ENCODE measurements at regions not wholly inside any gene's neighbourhood (a gene's known extent, or its start where the extent isn't known, plus 50 kb on each side); places are given as distances from the start of the nearest gene placed in this dataset.

DNA sequence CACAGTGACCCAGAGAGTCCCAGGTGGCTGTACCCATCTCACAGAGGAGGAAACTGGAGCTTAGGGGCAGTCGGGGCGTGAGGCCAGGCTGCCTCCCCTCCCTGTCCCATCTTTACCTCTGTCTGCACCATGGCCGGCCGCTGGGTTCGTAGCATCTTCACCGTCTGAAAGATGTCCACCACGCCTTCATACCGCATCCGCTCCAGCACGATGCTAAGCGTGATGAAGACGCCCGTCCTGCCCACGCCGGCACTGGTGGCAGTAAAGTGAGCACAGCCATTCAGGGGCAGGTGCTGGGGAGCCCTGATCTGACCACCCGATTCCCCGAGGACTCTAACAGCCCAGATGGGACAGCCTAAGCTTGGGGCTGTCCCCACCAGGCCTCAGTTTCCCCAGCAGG, 132.8 kb downstream of the PTPRS start:
- DNase-seq (no peak), ATAC-seq (ENCODE audit: low read depth) (no peak)
- CTCF ChIA-PET, result no interaction called here
- Histone ChIP-seq H3K27ac (ENCODE audit: low read length in 2 of 2) (no peak overlapping the region), H3K9me3 (ENCODE audit: control extremely low read depth in 1 of 3, control insufficient read depth in 2 of 3, insufficient read depth in 1 of 3, low read length in 2 of 3) (peaks cover 0 to 35% (median 4%) of the 10 kb centered on the region in 3 donors), H3K36me3 (replicated peaks in 1 of 2; ENCODE audit: control extremely low read depth in 1 of 2, control insufficient read depth in 1 of 2, extremely low read depth in 1 of 2, insufficient read depth in 2 of 2, low read length in 1 of 2) (no peaks in the 10 kb centered on the region), H3K9ac (ENCODE audit: low read length) (no peak overlapping the region), H3K4me2 (replicated peaks; ENCODE audit: low read depth, low read length, poor library complexity, severe bottlenecking) (no peak overlapping the region), H3K79me2 (ENCODE audit: control insufficient read depth, insufficient read depth, low read length) (no peaks in the 10 kb centered on the region), H3K4me3 (ENCODE audit: control extremely low read depth in 1 of 5, extremely low read depth in 1 of 5, insufficient read depth in 1 of 5, low read depth in 2 of 5, low read length in 4 of 5) (no peak overlapping the region), H3K27me3 (replicated peaks in 1 of 4; ENCODE audit: control extremely low read depth in 1 of 4, control insufficient read depth in 3 of 4, insufficient read depth in 4 of 4, low read length in 3 of 4) (no peaks in the 10 kb centered on the region), H3K4me1 (ENCODE audit: control insufficient read depth in 2 of 2, insufficient read depth in 2 of 2, low read length in 2 of 2) (peaks cover 0 to 20% of the 10 kb centered on the region in 2 donors), H2AFZ (ENCODE audit: insufficient read depth, low read depth, low read length, poor library complexity, severe bottlenecking) (no peak overlapping the region), H4K20me1 (ENCODE audit: control insufficient read depth, insufficient read depth, low read length, poor library complexity, severe bottlenecking) (no peaks in the 10 kb centered on the region)
- POLR2A ChIA-PET, result no interaction called here
- TF ChIP-seq EZH2 (IDR thresholded peaks at IDR 0.05; ENCODE audit: borderline replicate concordance, insufficient read depth, low read depth, low read length, poor library complexity, severe bottlenecking) (no peak), CTCF (IDR thresholded peaks at IDR 0.05) (no peak)
- Mint-ChIP-seq H3K4me1 (no peaks in the 10 kb centered on the region), H3K4me3 (no peak overlapping the region), H3K27ac (no peak overlapping the region), H3K27me3 (no peaks in the 10 kb centered on the region), H3K9me3 (ENCODE audit: insufficient read depth) (peaks cover 3% of the 10 kb centered on the region)
- intact Hi-C loops (cut with micrococcal nuclease), result no loop called here
- WGBS (ENCODE audit: insufficient coverage), result 94% methylated on average over 13 of the region's 17 CpGs

- POLR2A ChIA-PET, result interaction anchor here (0.5 kb wide), 1 partner anchor 513 kb away, joined by 6 read pairs; the partner anchor contains the start of genes CATSPERD and LONP1
- no peak for DNase-seq
- CTCF ChIA-PET, result no interaction called here
- Histone ChIP-seq H3K79me2 (ENCODE audit: control insufficient read depth, insufficient read depth, low read length) (no peaks in the 10 kb centered on the region), H3K27ac (ENCODE audit: low read length in 2 of 2) (no peak overlapping the region), H4K20me1 (ENCODE audit: control insufficient read depth, insufficient read depth, low read length, poor library complexity, severe bottlenecking) (no peaks in the 10 kb centered on the region), H3K4me3 (ENCODE audit: control extremely low read depth in 1 of 5, extremely low read depth in 1 of 5, insufficient read depth in 1 of 5, low read depth in 2 of 5, low read length in 4 of 5) (no peak overlapping the region), H3K4me2 (replicated peaks; ENCODE audit: low read depth, low read length, poor library complexity, severe bottlenecking) (no peak overlapping the region), H3K4me1 (ENCODE audit: control insufficient read depth in 2 of 2, insufficient read depth in 2 of 2, low read length in 2 of 2) (peaks cover 0 to 20% of the 10 kb centered on the region in 2 donors), H3K9me3 (ENCODE audit: control extremely low read depth in 1 of 3, control insufficient read depth in 2 of 3, insufficient read depth in 1 of 3, low read length in 2 of 3) (peaks cover 0 to 43% (median 8%) of the 10 kb centered on the region in 3 donors), H3K9ac (ENCODE audit: low read length) (no peak overlapping the region), H3K27me3 (replicated peaks in 1 of 4; ENCODE audit: control extremely low read depth in 1 of 4, control insufficient read depth in 3 of 4, insufficient read depth in 4 of 4, low read length in 3 of 4) (no peaks in the 10 kb centered on the region), H2AFZ (ENCODE audit: insufficient read depth, low read depth, low read length, poor library complexity, severe bottlenecking) (no peak overlapping the region), H3K36me3 (replicated peaks in 1 of 2; ENCODE audit: control extremely low read depth in 1 of 2, control insufficient read depth in 1 of 2, extremely low read depth in 1 of 2, insufficient read depth in 2 of 2, low read length in 1 of 2) (no peaks in the 10 kb centered on the region)
- intact Hi-C loops (cut with micrococcal nuclease), result no loop called here
- 96% methylated on average over 11 of the region's 11 CpGs for WGBS (ENCODE audit: insufficient coverage)
- no peak for ATAC-seq (ENCODE audit: low read depth)
- H3K27ac Mint-ChIP-seq, result no peak overlapping the region
- no peak overlapping the region for H3K4me3 Mint-ChIP-seq
- no peaks in the 10 kb centered on the region for H3K4me1 Mint-ChIP-seq
- TF ChIP-seq CTCF (IDR thresholded peaks at IDR 0.05), result no peak
- TF ChIP-seq EZH2 (IDR thresholded peaks at IDR 0.05; ENCODE audit: borderline replicate concordance, insufficient read depth, low read depth, low read length, poor library complexity, severe bottlenecking), result no peak
- no peaks in the 10 kb centered on the region for H3K27me3 Mint-ChIP-seq
- peaks cover 3% of the 10 kb centered on the region for H3K9me3 Mint-ChIP-seq (ENCODE audit: insufficient read depth)
These were observed 133.9 kb downstream of the PTPRS start for GRCh38 chr19:5206751-5207075.
